ENCODE measurements at regions not wholly inside any gene's neighbourhood (a gene's known extent, or its start where the extent isn't known, plus 50 kb on each side); places are given as distances from the start of the nearest gene placed in this dataset.

- Histone ChIP-seq H3K27ac (no peak overlapping the region), H3K27me3 (no peaks in the 10 kb centered on the region), H3K4me1 (peaks cover 0 to 4% (median 0%) of the 10 kb centered on the region in 4 donors), H3K36me3 (no peaks in the 10 kb centered on the region), H3K9me3 (no peaks in the 10 kb centered on the region), H3K4me3 (no peak overlapping the region)
- 72 to 90% methylated on average over 2 to 4 of the region's 4 CpGs for WGBS, 2 donors (ENCODE audit: low coverage in 1 of 2)
- intact Hi-C loops (cut with DNase I; ENCODE audit: low total_unique reads) (no loop called here), in situ Hi-C loops (cut with MboI; ENCODE audit: low pct_ligation_motif_present in 1 of 4, low pct_unique_long_range_greater_than_20kb in 1 of 4, low sequenced_read_pairs in 3 of 4) (loop anchor here in 1 of 4 donors (25.0 kb wide), 1 partner anchor 703 kb away; the partner anchor contains the start of gene CDH11)
- no peak for TF ChIP-seq POLR2A (IDR thresholded peaks at IDR 0.05)
- no peak for TF ChIP-seq EP300 (IDR thresholded peaks at IDR 0.05; ENCODE audit: low read depth)
- TF ChIP-seq POLR2AphosphoS5 (IDR thresholded peaks at IDR 0.05) = no peak
- no peak for TF ChIP-seq CTCF (IDR thresholded peaks at IDR 0.05)
- DNase-seq = no peak
Observed at GRCh38 chr16:64409783-64410210, 712.1 kb downstream of the CDH11 start.

- Histone ChIP-seq H3K27me3 (no peaks in the 10 kb centered on the region), H3K4me1 (peaks cover 0 to 11% (median 1%) of the 10 kb centered on the region in 4 donors), H3K4me3 (no peak overlapping the region), H3K36me3 (no peaks in the 10 kb centered on the region), H3K27ac (no peak overlapping the region), H3K9me3 (no peaks in the 10 kb centered on the region)
- TF ChIP-seq POLR2A (IDR thresholded peaks at IDR 0.05) = no peak
- TF ChIP-seq CTCF (IDR thresholded peaks at IDR 0.05) = no peak
- no peak for TF ChIP-seq EP300 (IDR thresholded peaks at IDR 0.05; ENCODE audit: low read depth)
- WGBS, 2 donors (ENCODE audit: low coverage in 1 of 2) = 75 to 87% methylated on average over 1 of the region's 1 CpG
- intact Hi-C loops (cut with DNase I; ENCODE audit: low total_unique reads) (no loop called here), in situ Hi-C loops (cut with MboI; ENCODE audit: low pct_ligation_motif_present in 1 of 4, low pct_unique_long_range_greater_than_20kb in 1 of 4, low sequenced_read_pairs in 3 of 4) (loop anchor here in 1 of 4 donors (25.0 kb wide), 1 partner anchor 704 kb away; the partner anchor contains the start of gene CDH11)
- no peak for DNase-seq
Observed at GRCh38 chr16:64408699-64409098, 713.2 kb downstream of the CDH11 start.

- Histone ChIP-seq H3K27ac (peak overlapping the region in 2 of 4 donors; percentile 27 to 40), H3K27me3 (no peaks in the 10 kb centered on the region), H3K36me3 (no peaks in the 10 kb centered on the region), H3K4me1 (peaks cover 0 to 15% (median 2%) of the 10 kb centered on the region in 4 donors), H3K9me3 (no peaks in the 10 kb centered on the region), H3K4me3 (no peak overlapping the region)
- DNase-seq = no peak
- intact Hi-C loops (cut with DNase I; ENCODE audit: low total_unique reads) (no loop called here), in situ Hi-C loops (cut with MboI; ENCODE audit: low pct_ligation_motif_present in 1 of 4, low pct_unique_long_range_greater_than_20kb in 1 of 4, low sequenced_read_pairs in 3 of 4) (loop anchor here in 1 of 4 donors (25.0 kb wide), 1 partner anchor 706 kb away; the partner anchor contains the start of gene CDH11)
- WGBS, 2 donors (ENCODE audit: low coverage in 1 of 2) = 37% methylated on average over 4 of the region's 4 CpGs; no CpG with 5 or more reads in 1 of the 2 donors
- TF ChIP-seq POLR2AphosphoS5 (IDR thresholded peaks at IDR 0.05) = no peak
- no peak for TF ChIP-seq CTCF (IDR thresholded peaks at IDR 0.05)
- no peak for TF ChIP-seq POLR2A (IDR thresholded peaks at IDR 0.05)
- no peak for TF ChIP-seq EP300 (IDR thresholded peaks at IDR 0.05; ENCODE audit: low read depth)
Observed at GRCh38 chr16:64406770-64407181, 715.1 kb downstream of the CDH11 start.

- Histone ChIP-seq H3K27me3 (no peaks in the 10 kb centered on the region), H3K36me3 (no peaks in the 10 kb centered on the region), H3K4me1 (peaks cover 0 to 15% (median 2%) of the 10 kb centered on the region in 4 donors), H3K27ac (peak overlapping the region in 2 of 4 donors; percentile 9 to 33), H3K4me3 (no peak overlapping the region), H3K9me3 (no peaks in the 10 kb centered on the region)
- DNase-seq = no peak
- in situ Hi-C loops (cut with MboI; ENCODE audit: low pct_ligation_motif_present in 1 of 4, low pct_unique_long_range_greater_than_20kb in 1 of 4, low sequenced_read_pairs in 3 of 4) = loop anchor here in 1 of 4 donors (25.0 kb wide), 1 partner anchor 709 kb away; the partner anchor contains the start of gene CDH11
- WGBS, 2 donors (ENCODE audit: low coverage in 1 of 2) = 50 to 71% methylated on average over 1 of the region's 1 CpG
- TF ChIP-seq POLR2A (IDR thresholded peaks at IDR 0.05) (no peak), CTCF (IDR thresholded peaks at IDR 0.05) (no peak), POLR2AphosphoS5 (IDR thresholded peaks at IDR 0.05) (no peak), EP300 (IDR thresholded peaks at IDR 0.05; ENCODE audit: low read depth) (no peak)
- intact Hi-C loops (cut with DNase I; ENCODE audit: low total_unique reads) = no loop called here
Observed at GRCh38 chr16:64403352-64403751, 718.5 kb downstream of the CDH11 start.

All from transverse colon (tissue), 4 donors.